NCI-H2171 treated with DMSO at 0.1 percent for 48 hours (cell line): ENCODE measurements at regions not wholly inside any gene's neighbourhood (a gene's known extent, or its start where the extent isn't known, plus 50 kb on each side); places are given as distances from the start of the nearest gene placed in this dataset.

ENCODE experiments used
- DNase-seq: peaks from one replicate; lab custom pipeline; 2025; lab: John Stamatoyannopoulos, UW

GRCh38 chr20:7080472-7080871 lies 313.0 kb downstream of the BMP2 start:
- DNase-seq: no peak

- DNase-seq: no peak
Observed at GRCh38 chr20:7085467-7085866, 318.0 kb downstream of the BMP2 start.

GRCh38 chr20:7087803-7088202 lies 320.3 kb downstream of the BMP2 start:
- no peak for DNase-seq

- DNase-seq: no peak
Observed at GRCh38 chr20:7090001-7090400, 322.5 kb downstream of the BMP2 start.

GRCh38 chr20:7090811-7091210 lies 323.3 kb downstream of the BMP2 start:
- no peak for DNase-seq

GRCh38 chr20:7091655-7092054 lies 324.2 kb downstream of the BMP2 start:
- DNase-seq: no peak

GRCh38 chr20:7094438-7094997 lies 327.0 kb downstream of the BMP2 start:
- peak; percentile 80 for DNase-seq

GRCh38 chr20:7106910-7107309 lies 339.4 kb downstream of the BMP2 start:
- DNase-seq: no peak

GRCh38 chr20:7108929-7109328 lies 341.4 kb downstream of the BMP2 start:
- no peak for DNase-seq

- peak; percentile 79 for DNase-seq
Observed at GRCh38 chr20:7113577-7114466, 346.3 kb downstream of the BMP2 start.

GRCh38 chr20:7123457-7123856 lies 356.0 kb downstream of the BMP2 start:
- DNase-seq: no peak

- no peak for DNase-seq
Observed at GRCh38 chr20:7124120-7124519, 356.6 kb downstream of the BMP2 start.

- no peak for DNase-seq
Observed at GRCh38 chr20:7136886-7137285, 369.4 kb downstream of the BMP2 start.

GRCh38 chr20:7137395-7138151 lies 370.1 kb downstream of the BMP2 start:
- DNase-seq: no peak

GRCh38 chr20:7144464-7144863 lies 377.0 kb downstream of the BMP2 start:
- DNase-seq: no peak

- peak; percentile 24 for DNase-seq
Observed at GRCh38 chr20:7146552-7147219, 379.2 kb downstream of the BMP2 start.

GRCh38 chr20:7147220-7147601 lies 379.7 kb downstream of the BMP2 start:
- no peak for DNase-seq

- DNase-seq: no peak
Observed at GRCh38 chr20:7151676-7152470, 384.4 kb downstream of the BMP2 start.

GRCh38 chr20:7155282-7155681 lies 387.8 kb downstream of the BMP2 start:
- DNase-seq: peak; percentile 24

GRCh38 chr20:7155794-7156193 lies 388.3 kb downstream of the BMP2 start:
- DNase-seq: no peak

GRCh38 chr20:7159903-7160302 lies 392.4 kb downstream of the BMP2 start:
- DNase-seq: no peak

GRCh38 chr20:7161690-7162089 lies 394.2 kb downstream of the BMP2 start:
- DNase-seq: peak; percentile 45
